Astrocyte (in vitro differentiated cells and primary cell): ENCODE measurements at regions not wholly inside any gene's neighbourhood (a gene's known extent, or its start where the extent isn't known, plus 50 kb on each side); places are given as distances from the start of the nearest gene placed in this dataset.
A peak's percentile ranks its signal among the peaks of the same experiment; 100 is the strongest.

Experiments used
- DNase-seq: peaks from one replicate; pipeline ENCODE4 v3.0.0-alpha.2; 2010; ENCODE audit warnings: low read depth
- FAIRE-seq: peaks from 2 replicates; lab custom pipeline; 2011; peaks lifted over from hg19 to GRCh38; lab: Jason Lieb, UNC
- H2AFZ ChIP-seq: 2 replicates; pipeline ENCODE4 v1.6.0; 2012; ENCODE audit warnings: low read depth, low read length, inconsistent platforms
- H3K27ac ChIP-seq: 2 replicates; pipeline ENCODE4 v1.5.1; 2011; ENCODE audit warnings: low read depth, low read length, inconsistent platforms
- H3K27me3 ChIP-seq: 2 replicates; pipeline ENCODE4 v1.6.0; 2011; ENCODE audit warnings: low read length, inconsistent platforms; ENCODE audit not compliant: insufficient read depth
- H3K36me3 ChIP-seq: 2 replicates; pipeline ENCODE4 v1.5.1; 2011; ENCODE audit warnings: low read length, inconsistent platforms; ENCODE audit not compliant: insufficient read depth
- H3K4me1 ChIP-seq: 2 replicates; pipeline ENCODE4 v1.5.1; 2011; ENCODE audit warnings: low read length, inconsistent platforms; ENCODE audit not compliant: insufficient read depth
- H3K4me2 ChIP-seq: 2 replicates; pipeline ENCODE4 v1.6.0; 2012; ENCODE audit warnings: low read length, inconsistent platforms
- H3K4me3 ChIP-seq: 2 replicates; pipeline ENCODE4 v1.5.1; 2011; ENCODE audit warnings: low read depth, mild to moderate bottlenecking, low read length, inconsistent platforms; ENCODE audit not compliant: insufficient read depth
- H3K79me2 ChIP-seq: 2 replicates; pipeline ENCODE4 v1.6.0; 2012; ENCODE audit warnings: mild to moderate bottlenecking, low read length, inconsistent platforms; ENCODE audit not compliant: insufficient read depth
- H3K9ac ChIP-seq: 2 replicates; pipeline ENCODE4 v1.6.0; 2012; ENCODE audit warnings: mild to moderate bottlenecking, low read length, inconsistent platforms
- H3K9me3 ChIP-seq: 2 replicates; pipeline ENCODE4 v1.5.1; 2012; ENCODE audit warnings: low read depth, mild to moderate bottlenecking, low read length, inconsistent platforms; ENCODE audit not compliant: insufficient read depth
- H4K20me1 ChIP-seq: 2 replicates; pipeline ENCODE4 v1.6.0; 2012; ENCODE audit warnings: low read length, inconsistent platforms; ENCODE audit not compliant: insufficient read depth
- H3K27ac Mint-ChIP-seq: one replicate; pipeline ENCODE4 v1.8.0; 2021; ENCODE audit warnings: mild to moderate bottlenecking, mixed read lengths; ENCODE audit not compliant: unreplicated experiment
- H3K27me3 Mint-ChIP-seq: one replicate; pipeline ENCODE4 v1.8.0; 2021; ENCODE audit warnings: low read depth, mixed read lengths; ENCODE audit not compliant: unreplicated experiment
- H3K36me3 Mint-ChIP-seq: one replicate; pipeline ENCODE4 v1.8.0; 2021; ENCODE audit warnings: low read depth, mixed read lengths; ENCODE audit not compliant: unreplicated experiment
- H3K4me1 Mint-ChIP-seq: one replicate; pipeline ENCODE4 v1.8.0; 2021; ENCODE audit warnings: low read depth, mixed read lengths; ENCODE audit not compliant: unreplicated experiment
- H3K4me3 Mint-ChIP-seq: one replicate; pipeline ENCODE4 v1.8.0; 2021; ENCODE audit warnings: mild to moderate bottlenecking, moderate library complexity, mixed read lengths; ENCODE audit not compliant: unreplicated experiment
- H3K9me3 Mint-ChIP-seq: one replicate; pipeline ENCODE4 v1.8.0; 2021; ENCODE audit warnings: mild to moderate bottlenecking, mixed read lengths; ENCODE audit not compliant: unreplicated experiment
- EZH2 ChIP-seq: IDR thresholded peaks from 2 replicates; pipeline ENCODE4 v1.6.1; 2012; ENCODE audit warnings: mild to moderate bottlenecking, low read length, inconsistent platforms; ENCODE audit not compliant: insufficient read depth
- TF ChIP-seq, protein P1 (sequence below): IDR thresholded peaks from 2 replicates; pipeline ENCODE4 v1.5.1; 2011; ENCODE audit warnings: low read depth, mild to moderate bottlenecking, inconsistent platforms, low read length, moderate library complexity; ENCODE audit not compliant: insufficient read depth

GRCh38 chr14:80395031-80395430 is 183.7 kb upstream of the DIO2 start:
- no peak overlapping the region for H3K4me3 ChIP-seq
- no peak overlapping the region for H3K27ac ChIP-seq
- H3K9me3 Mint-ChIP-seq = peaks cover 2% of the 10 kb centered on the region
- no peak overlapping the region for H3K27ac Mint-ChIP-seq
- H3K27me3 Mint-ChIP-seq = no peaks in the 10 kb centered on the region
- DNase-seq = no peak
- no peaks in the 10 kb centered on the region for H3K36me3 ChIP-seq
- peaks cover 12% of the 10 kb centered on the region for H3K4me1 Mint-ChIP-seq
- no peak overlapping the region for H3K9ac ChIP-seq
- H3K4me2 ChIP-seq = no peak overlapping the region
- no peaks in the 10 kb centered on the region for H3K9me3 ChIP-seq
- H3K4me1 ChIP-seq = peaks cover 13% of the 10 kb centered on the region
- H2AFZ ChIP-seq = no peak overlapping the region
- no peaks in the 10 kb centered on the region for H3K27me3 ChIP-seq
- FAIRE-seq = no peak
- TF ChIP-seq EZH2 = no peak
- TF ChIP-seq, protein P1, sequence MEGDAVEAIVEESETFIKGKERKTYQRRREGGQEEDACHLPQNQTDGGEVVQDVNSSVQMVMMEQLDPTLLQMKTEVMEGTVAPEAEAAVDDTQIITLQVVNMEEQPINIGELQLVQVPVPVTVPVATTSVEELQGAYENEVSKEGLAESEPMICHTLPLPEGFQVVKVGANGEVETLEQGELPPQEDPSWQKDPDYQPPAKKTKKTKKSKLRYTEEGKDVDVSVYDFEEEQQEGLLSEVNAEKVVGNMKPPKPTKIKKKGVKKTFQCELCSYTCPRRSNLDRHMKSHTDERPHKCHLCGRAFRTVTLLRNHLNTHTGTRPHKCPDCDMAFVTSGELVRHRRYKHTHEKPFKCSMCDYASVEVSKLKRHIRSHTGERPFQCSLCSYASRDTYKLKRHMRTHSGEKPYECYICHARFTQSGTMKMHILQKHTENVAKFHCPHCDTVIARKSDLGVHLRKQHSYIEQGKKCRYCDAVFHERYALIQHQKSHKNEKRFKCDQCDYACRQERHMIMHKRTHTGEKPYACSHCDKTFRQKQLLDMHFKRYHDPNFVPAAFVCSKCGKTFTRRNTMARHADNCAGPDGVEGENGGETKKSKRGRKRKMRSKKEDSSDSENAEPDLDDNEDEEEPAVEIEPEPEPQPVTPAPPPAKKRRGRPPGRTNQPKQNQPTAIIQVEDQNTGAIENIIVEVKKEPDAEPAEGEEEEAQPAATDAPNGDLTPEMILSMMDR = no peak
- no peaks in the 10 kb centered on the region for H3K36me3 Mint-ChIP-seq
- no peak overlapping the region for H3K4me3 Mint-ChIP-seq
- no peaks in the 10 kb centered on the region for H4K20me1 ChIP-seq
- no peaks in the 10 kb centered on the region for H3K79me2 ChIP-seq

- TF ChIP-seq, protein P1 = no peak
- TF ChIP-seq EZH2 = no peak
- Histone ChIP-seq H3K27ac (no peak overlapping the region), H4K20me1 (no peaks in the 10 kb centered on the region), H3K4me3 (no peak overlapping the region), H3K4me2 (no peak overlapping the region), H3K4me1 (peaks cover 25% of the 10 kb centered on the region), H3K9ac (no peak overlapping the region), H2AFZ (no peak overlapping the region), H3K36me3 (no peaks in the 10 kb centered on the region), H3K9me3 (no peaks in the 10 kb centered on the region), H3K79me2 (no peaks in the 10 kb centered on the region), H3K27me3 (no peaks in the 10 kb centered on the region)
- H3K9me3 Mint-ChIP-seq = peaks cover 2% of the 10 kb centered on the region
- peak; percentile 12 for DNase-seq
- H3K4me1 Mint-ChIP-seq = peaks cover 24% of the 10 kb centered on the region
- no peak overlapping the region for H3K27ac Mint-ChIP-seq
- H3K27me3 Mint-ChIP-seq = no peaks in the 10 kb centered on the region
- FAIRE-seq = peak; percentile 13
- H3K36me3 Mint-ChIP-seq = no peaks in the 10 kb centered on the region
- H3K4me3 Mint-ChIP-seq = no peak overlapping the region
These were observed 182.5 kb upstream of the DIO2 start for GRCh38 chr14:80393766-80394165.

- H3K4me2 ChIP-seq = peak overlapping the region; percentile 31
- Mint-ChIP-seq H3K4me1 (peaks cover 45% of the 10 kb centered on the region), H3K4me3 (no peak overlapping the region), H3K27ac (peak overlapping the region; percentile 95), H3K9me3 (no peaks in the 10 kb centered on the region), H3K27me3 (no peaks in the 10 kb centered on the region), H3K36me3 (no peaks in the 10 kb centered on the region)
- peak overlapping the region; percentile 75 for H3K27ac ChIP-seq
- no peak overlapping the region for H3K4me3 ChIP-seq
- H3K36me3 ChIP-seq = no peaks in the 10 kb centered on the region
- no peaks in the 10 kb centered on the region for H3K9me3 ChIP-seq
- H3K9ac ChIP-seq = peak overlapping the region; percentile 31
- H3K4me1 ChIP-seq = peaks cover 38% of the 10 kb centered on the region
- no peaks in the 10 kb centered on the region for H3K27me3 ChIP-seq
- TF ChIP-seq EZH2 = no peak
- TF ChIP-seq, protein P1 = no peak
- H4K20me1 ChIP-seq = no peaks in the 10 kb centered on the region
- H3K79me2 ChIP-seq = no peaks in the 10 kb centered on the region
- DNase-seq (peak; percentile 85), FAIRE-seq (peak; percentile 83)
- H2AFZ ChIP-seq = no peak overlapping the region
These were observed 179.6 kb upstream of the DIO2 start for GRCh38 chr14:80390906-80391305.
